ENCODE measurements at regions not wholly inside any gene's neighbourhood (a gene's known extent, or its start where the extent isn't known, plus 50 kb on each side); places are given as distances from the start of the nearest gene placed in this dataset.

- TF ChIP-seq, protein P1, sequence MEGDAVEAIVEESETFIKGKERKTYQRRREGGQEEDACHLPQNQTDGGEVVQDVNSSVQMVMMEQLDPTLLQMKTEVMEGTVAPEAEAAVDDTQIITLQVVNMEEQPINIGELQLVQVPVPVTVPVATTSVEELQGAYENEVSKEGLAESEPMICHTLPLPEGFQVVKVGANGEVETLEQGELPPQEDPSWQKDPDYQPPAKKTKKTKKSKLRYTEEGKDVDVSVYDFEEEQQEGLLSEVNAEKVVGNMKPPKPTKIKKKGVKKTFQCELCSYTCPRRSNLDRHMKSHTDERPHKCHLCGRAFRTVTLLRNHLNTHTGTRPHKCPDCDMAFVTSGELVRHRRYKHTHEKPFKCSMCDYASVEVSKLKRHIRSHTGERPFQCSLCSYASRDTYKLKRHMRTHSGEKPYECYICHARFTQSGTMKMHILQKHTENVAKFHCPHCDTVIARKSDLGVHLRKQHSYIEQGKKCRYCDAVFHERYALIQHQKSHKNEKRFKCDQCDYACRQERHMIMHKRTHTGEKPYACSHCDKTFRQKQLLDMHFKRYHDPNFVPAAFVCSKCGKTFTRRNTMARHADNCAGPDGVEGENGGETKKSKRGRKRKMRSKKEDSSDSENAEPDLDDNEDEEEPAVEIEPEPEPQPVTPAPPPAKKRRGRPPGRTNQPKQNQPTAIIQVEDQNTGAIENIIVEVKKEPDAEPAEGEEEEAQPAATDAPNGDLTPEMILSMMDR (IDR thresholded peaks at IDR 0.05) = no peak
- TF ChIP-seq POLR2A (IDR thresholded peaks at IDR 0.05) = no peak
Observed at GRCh38 chr15:62866366-62866765, 176.2 kb upstream of the TPM1 start.
